ENCODE measurements at regions not wholly inside any gene's neighbourhood (a gene's known extent, or its start where the extent isn't known, plus 50 kb on each side); places are given as distances from the start of the nearest gene placed in this dataset.

DNA sequence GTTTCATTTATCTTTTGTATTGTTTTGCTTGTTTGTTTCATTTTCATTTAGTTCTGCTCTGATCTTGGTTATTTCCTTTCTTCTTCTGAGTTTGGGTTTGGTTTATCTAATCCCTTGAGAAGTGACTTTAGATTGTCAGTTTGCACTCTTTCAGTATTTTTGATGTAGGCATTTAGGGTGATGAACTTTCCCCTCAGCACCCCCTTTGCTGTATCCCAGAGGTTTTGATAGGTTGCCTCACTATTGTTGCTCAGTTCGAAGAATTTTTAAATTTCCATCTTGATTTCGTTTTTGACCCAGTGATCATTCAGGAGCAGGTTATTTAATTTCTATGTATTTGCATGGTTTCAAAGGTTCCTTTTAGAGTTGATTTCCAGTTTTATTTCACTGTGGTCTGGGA lies 119.6 kb upstream of the SSTR4 start:
- no CpG with 5 or more reads among the region's 2 CpGs for WGBS (ENCODE audit: extremely low coverage, insufficient read length, low lambda C conversion rate)
- no peaks in the 10 kb centered on the region for H4K20me1 ChIP-seq (ENCODE audit: control insufficient read depth, insufficient read depth, insufficient read length)
- no peak overlapping the region for H3K18ac ChIP-seq (ENCODE audit: insufficient read length, low read depth, low read length)
- no peak overlapping the region for H4K91ac ChIP-seq (ENCODE audit: insufficient read length, low read depth, low read length)
- H2AK5ac ChIP-seq (ENCODE audit: insufficient read length, low read length) = no peak overlapping the region
- H3K23me2 ChIP-seq (ENCODE audit: insufficient read length, low read depth, low read length, poor library complexity, severe bottlenecking) = no peaks in the 10 kb centered on the region
- no peak overlapping the region for H2BK20ac ChIP-seq (ENCODE audit: low read depth, low read length, poor library complexity, severe bottlenecking)
- H4K8ac ChIP-seq (replicated peaks; ENCODE audit: insufficient read length, low read depth, low read length) = no peak overlapping the region
- H3T11ph ChIP-seq (ENCODE audit: low read length) = no peak overlapping the region
- no peak overlapping the region for H2BK120ac ChIP-seq (ENCODE audit: low read depth, low read length, poor library complexity, severe bottlenecking)
- H3K56ac ChIP-seq (ENCODE audit: insufficient read length, low read depth, low read length) = no peak overlapping the region
- H3K27ac ChIP-seq (ENCODE audit: insufficient read length, low read depth, low read length) = no peak overlapping the region
- no peak overlapping the region for H3K27ac Mint-ChIP-seq
- no peaks in the 10 kb centered on the region for H3K27me3 ChIP-seq (ENCODE audit: insufficient read depth, low read length)
- no peaks in the 10 kb centered on the region for H3K36me3 Mint-ChIP-seq (ENCODE audit: insufficient read depth in 1 of 3, low read depth in 3 of 3)
- no peaks in the 10 kb centered on the region for H3K79me1 ChIP-seq (ENCODE audit: insufficient read depth, low read depth, low read length, poor library complexity, severe bottlenecking)
- H3K27me3 Mint-ChIP-seq (ENCODE audit: low read depth) = peaks cover 5% of the 10 kb centered on the region
- H2BK12ac ChIP-seq (ENCODE audit: insufficient read length, low read depth, low read length) = no peak overlapping the region
- no peak overlapping the region for H2BK15ac ChIP-seq (ENCODE audit: low read depth, low read length)
- peaks cover 2 to 7% of the 10 kb centered on the region in 2 experiments; a peak in 3 of 4 replicates for H3K4me1 Mint-ChIP-seq
- no peak overlapping the region for H4K5ac ChIP-seq (ENCODE audit: insufficient read length, low read depth, low read length)
- no peak overlapping the region for H3K4ac ChIP-seq (ENCODE audit: low read depth, low read length)
- H3K79me2 ChIP-seq (ENCODE audit: insufficient read depth, low read length) = no peaks in the 10 kb centered on the region
- H3K9me3 Mint-ChIP-seq = peaks cover 8 to 13% of the 10 kb centered on the region in 2 experiments; a peak in 4 of 5 replicates
- no peak overlapping the region for H3K14ac ChIP-seq (ENCODE audit: insufficient read depth, low read length)
- H2AFZ ChIP-seq (ENCODE audit: low read length) = no peak overlapping the region
- H2BK5ac ChIP-seq (ENCODE audit: insufficient read length, low read length) = no peak overlapping the region
- H3K9me3 ChIP-seq (ENCODE audit: control insufficient read depth, low read depth, low read length) = no peaks in the 10 kb centered on the region
- no peak for DNase-seq
- H3K4me3 Mint-ChIP-seq = no peak overlapping the region
- H3K4me1 ChIP-seq (ENCODE audit: insufficient read depth, low read length) = no peaks in the 10 kb centered on the region; the same call in 1 of the 2 replicates
- TF ChIP-seq, protein P1, sequence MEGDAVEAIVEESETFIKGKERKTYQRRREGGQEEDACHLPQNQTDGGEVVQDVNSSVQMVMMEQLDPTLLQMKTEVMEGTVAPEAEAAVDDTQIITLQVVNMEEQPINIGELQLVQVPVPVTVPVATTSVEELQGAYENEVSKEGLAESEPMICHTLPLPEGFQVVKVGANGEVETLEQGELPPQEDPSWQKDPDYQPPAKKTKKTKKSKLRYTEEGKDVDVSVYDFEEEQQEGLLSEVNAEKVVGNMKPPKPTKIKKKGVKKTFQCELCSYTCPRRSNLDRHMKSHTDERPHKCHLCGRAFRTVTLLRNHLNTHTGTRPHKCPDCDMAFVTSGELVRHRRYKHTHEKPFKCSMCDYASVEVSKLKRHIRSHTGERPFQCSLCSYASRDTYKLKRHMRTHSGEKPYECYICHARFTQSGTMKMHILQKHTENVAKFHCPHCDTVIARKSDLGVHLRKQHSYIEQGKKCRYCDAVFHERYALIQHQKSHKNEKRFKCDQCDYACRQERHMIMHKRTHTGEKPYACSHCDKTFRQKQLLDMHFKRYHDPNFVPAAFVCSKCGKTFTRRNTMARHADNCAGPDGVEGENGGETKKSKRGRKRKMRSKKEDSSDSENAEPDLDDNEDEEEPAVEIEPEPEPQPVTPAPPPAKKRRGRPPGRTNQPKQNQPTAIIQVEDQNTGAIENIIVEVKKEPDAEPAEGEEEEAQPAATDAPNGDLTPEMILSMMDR (conservative IDR thresholded peaks at IDR 0.05) = no peak
- H3K23ac ChIP-seq (ENCODE audit: insufficient read length, low read depth, low read length) = no peak overlapping the region
- no peak overlapping the region for H3K4me2 ChIP-seq (ENCODE audit: insufficient read depth, insufficient read length, low read length)
- no peak overlapping the region for H3K9ac ChIP-seq (ENCODE audit: extremely low read depth, insufficient read length, low read length)
